B cell (primary cell): ENCODE measurements at regions not wholly inside any gene's neighbourhood (a gene's known extent, or its start where the extent isn't known, plus 50 kb on each side); places are given as distances from the start of the nearest gene placed in this dataset.

ENCODE experiments used
- ATAC-seq: fragments of 200-7000 bp; cut with Tn5 transposase; one replicate; pipeline ENCODE4 v1.10.0; 2021; ENCODE audit warnings: low read depth, mild to moderate bottlenecking, moderate number of reproducible peaks, moderate library complexity
- CTCF ChIA-PET: fragments of 350-600 bp; sonication (Branson Sonifier 250); formaldehyde crosslinking; loops from one replicate; lab custom pipeline; 2021; ENCODE audit warnings: antibody characterized with exemption, inconsistent platforms; lab: Charles Lee
- POLR2A ChIA-PET: fragments of 350-600 bp; sonication (Branson Sonifier 250); formaldehyde crosslinking; loops from one replicate; lab custom pipeline; 2021; ENCODE audit warnings: antibody characterized with exemption; lab: Charles Lee
- DNase-seq: peaks from one replicate; pipeline ENCODE4 v3.0.0; 2013
- H2AFZ ChIP-seq: 2 replicates; pipeline ENCODE4 v1.6.1; 2012; ENCODE audit warnings: mild to moderate bottlenecking, low read depth, low read length; ENCODE audit not compliant: insufficient read depth, poor library complexity, severe bottlenecking
- H3K27ac ChIP-seq, 2 donors: 1 replicate in 1 of 2; 2 replicates in 1 of 2; pipeline ENCODE4 v1.5.1; 2012 to 2013; ENCODE audit warnings: low read length in 2 of 2, mild to moderate bottlenecking in 2 of 2, moderate library complexity in 1 of 2
- H3K27me3 ChIP-seq, 4 experiments: fragments of 200-600 bp in 1 of 4; sonication (generic) in 1 of 4; replicated peaks in 1 of 4; 1 replicate in 2 of 4; 2 replicates in 2 of 4; pipeline versions ENCODE4 v1.6.1 to v1.7.0; 2013 to 2016; ENCODE audit warnings: low read length in 3 of 4, mild to moderate bottlenecking in 2 of 4, mixed read lengths in 1 of 4, moderate library complexity in 1 of 4; ENCODE audit not compliant: insufficient read depth in 4 of 4, control insufficient read depth in 3 of 4; ENCODE audit errors: control extremely low read depth in 1 of 4
- H3K36me3 ChIP-seq, 2 experiments: replicated peaks in 1 of 2; 1 replicate in 1 of 2; 2 replicates in 1 of 2; pipeline versions ENCODE4 v1.6.1 to v1.7.1; 2013; ENCODE audit warnings: low read length in 1 of 2; ENCODE audit not compliant: insufficient read depth in 2 of 2, control insufficient read depth in 1 of 2; ENCODE audit errors: control extremely low read depth in 1 of 2, extremely low read depth in 1 of 2
- H3K4me1 ChIP-seq, 2 donors: fragments of 200-600 bp in 1 of 2; sonication (generic) in 1 of 2; 1 replicate in 1 of 2; 2 replicates in 1 of 2; pipeline versions ENCODE4 v1.5.1 to v1.6.1; 2013 to 2017; ENCODE audit warnings: low read length in 2 of 2; ENCODE audit not compliant: control insufficient read depth in 2 of 2, insufficient read depth in 2 of 2
- H3K4me2 ChIP-seq: replicated peaks from 2 replicates; pipeline ENCODE3; 2012; ENCODE audit warnings: mild to moderate bottlenecking, low read depth, low read length; ENCODE audit not compliant: poor library complexity, severe bottlenecking
- H3K4me3 ChIP-seq, 5 experiments: fragments of 200-600 bp in 1 of 5; sonication (generic) in 1 of 5; 1 replicate in 3 of 5; 2 replicates in 2 of 5; pipeline versions ENCODE4 v1.5.1 to v1.7.0; 2011 to 2016; ENCODE audit warnings: low read length in 4 of 5, mild to moderate bottlenecking in 4 of 5, low read depth in 2 of 5, control low read depth in 1 of 5, moderate library complexity in 1 of 5; ENCODE audit not compliant: insufficient read depth in 1 of 5; ENCODE audit errors: control extremely low read depth in 1 of 5, extremely low read depth in 1 of 5
- H3K79me2 ChIP-seq: fragments of 200-600 bp; sonication (generic); one replicate; pipeline ENCODE4 v1.6.0; 2016; ENCODE audit warnings: low read length; ENCODE audit not compliant: control insufficient read depth, insufficient read depth
- H3K9ac ChIP-seq: fragments of 200-600 bp; sonication (generic); 2 replicates; pipeline ENCODE4 v1.6.1; 2017; ENCODE audit warnings: mild to moderate bottlenecking, low read length, moderate library complexity
- H3K9me3 ChIP-seq, 3 donors: one replicate each; pipeline versions ENCODE4 v1.6.1 to v1.7.1; 2013; ENCODE audit warnings: low read length in 2 of 3; ENCODE audit not compliant: control insufficient read depth in 2 of 3, insufficient read depth in 1 of 3; ENCODE audit errors: control extremely low read depth in 1 of 3
- H4K20me1 ChIP-seq: 2 replicates; pipeline ENCODE4 v1.6.0; 2012; ENCODE audit warnings: mild to moderate bottlenecking, low read length; ENCODE audit not compliant: insufficient read depth, control insufficient read depth, poor library complexity, severe bottlenecking
- H3K27ac Mint-ChIP-seq: one replicate; pipeline ENCODE4 v1.8.0; 2021; ENCODE audit warnings: mixed read lengths
- H3K27me3 Mint-ChIP-seq: one replicate; pipeline ENCODE4 v1.8.0; 2021; ENCODE audit warnings: mixed read lengths
- H3K4me1 Mint-ChIP-seq: one replicate; pipeline ENCODE4 v1.8.0; 2021; ENCODE audit warnings: mixed read lengths
- H3K4me3 Mint-ChIP-seq: one replicate; pipeline ENCODE4 v1.8.0; 2021; ENCODE audit warnings: mixed read lengths
- H3K9me3 Mint-ChIP-seq: one replicate; pipeline ENCODE4 v1.8.0; 2022; ENCODE audit warnings: mixed read lengths; ENCODE audit not compliant: insufficient read depth
- EZH2 ChIP-seq: IDR thresholded peaks from 2 replicates; pipeline ENCODE4 v1.6.1; 2012; ENCODE audit warnings: borderline replicate concordance, low read depth, mild to moderate bottlenecking, moderate library complexity, low read length; ENCODE audit not compliant: insufficient read depth, poor library complexity, severe bottlenecking
- WGBS: methylation state at CpG from one replicate; pipeline ENCODE4 v1.1.5; 2013; ENCODE audit warnings: missing lambda C conversion rate; ENCODE audit not compliant: insufficient coverage; 5-methylcytosine and 5-hydroxymethylcytosine counted together
- intact Hi-C: fragments of 100-400 bp; cut with micrococcal nuclease; formaldehyde crosslinking; loops from one replicate; pipeline ENCODE4 v1.10.0; 2022
- TF ChIP-seq, protein P1 (sequence below): fragments of 200-600 bp; IDR thresholded peaks from one replicate; pipeline ENCODE4 v1.8.0; 2022; ENCODE audit warnings: antibody characterized with exemption, mild to moderate bottlenecking

DNA sequence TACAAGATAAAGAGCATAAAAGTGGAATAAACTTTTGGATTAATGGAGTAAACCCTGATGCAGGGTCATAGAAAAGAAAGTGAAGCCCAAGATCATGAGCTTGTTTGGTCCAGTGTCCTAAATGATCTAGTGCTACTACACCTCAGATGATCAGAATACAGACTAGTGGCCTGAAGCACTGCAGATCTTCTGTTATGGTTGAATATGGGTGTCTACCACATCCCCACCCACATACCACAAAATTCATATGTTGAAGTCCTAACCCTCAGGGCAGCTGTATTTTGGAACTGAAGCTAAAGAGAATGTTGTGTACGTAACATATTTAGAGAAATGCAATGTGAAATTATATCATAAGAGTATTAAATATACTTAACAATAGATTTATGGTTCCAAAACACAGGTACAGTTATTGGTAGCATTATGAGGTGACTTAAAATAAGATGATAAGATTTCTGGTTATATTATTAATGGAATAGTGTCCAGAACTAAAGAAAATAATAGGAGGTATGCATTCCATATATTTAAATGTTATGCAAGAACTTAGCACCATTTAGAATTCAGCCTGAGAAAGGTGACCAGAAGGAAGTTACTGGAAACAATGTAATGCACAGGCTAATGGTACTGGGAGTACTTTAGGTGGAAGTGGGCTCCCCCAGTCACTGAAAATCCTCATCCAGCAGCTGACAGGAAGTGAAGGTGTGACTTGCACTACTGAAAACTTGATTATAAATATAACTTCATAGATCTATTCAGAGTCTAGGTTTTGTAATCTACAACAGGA lies 1155.1 kb downstream of the TAF11L14 start:
- intact Hi-C loops = no loop called here
- CTCF ChIA-PET = no interaction called here

DNA sequence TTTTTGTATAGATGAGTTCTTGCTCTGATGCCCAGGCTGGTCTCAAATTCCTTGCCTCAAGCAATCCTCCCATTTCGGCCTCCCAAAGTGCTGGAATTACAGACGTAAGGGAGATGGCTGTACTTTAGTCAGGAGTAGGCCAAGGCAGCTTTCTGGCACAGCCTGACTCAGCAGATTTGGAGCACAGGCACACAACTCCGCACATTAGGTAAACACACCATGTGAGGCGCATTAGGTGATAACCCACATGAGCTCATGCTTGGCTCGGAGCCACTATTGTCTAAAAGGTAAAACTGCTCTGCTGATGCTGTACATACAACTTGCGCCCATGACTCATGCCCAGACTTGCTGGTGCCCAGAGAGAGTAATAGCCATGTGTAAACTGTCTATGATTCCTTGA lies 1157.9 kb downstream of the TAF11L14 start:
- POLR2A ChIA-PET = no interaction called here
- H3K4me1 Mint-ChIP-seq = no peaks in the 10 kb centered on the region
- DNase-seq = no peak
- Histone ChIP-seq H3K9ac (no peak overlapping the region), H4K20me1 (no peaks in the 10 kb centered on the region), H3K9me3 (peaks cover 0 to 3% (median 0%) of the 10 kb centered on the region in 3 donors), H3K4me2 (no peak overlapping the region), H3K79me2 (no peaks in the 10 kb centered on the region), H3K4me3 (no peak overlapping the region), H3K27me3 (no peaks in the 10 kb centered on the region), H2AFZ (no peak overlapping the region), H3K27ac (no peak overlapping the region), H3K36me3 (no peaks in the 10 kb centered on the region), H3K4me1 (no peaks in the 10 kb centered on the region)
- no peak overlapping the region for H3K27ac Mint-ChIP-seq
- no peak for ATAC-seq
- TF ChIP-seq, protein P1, sequence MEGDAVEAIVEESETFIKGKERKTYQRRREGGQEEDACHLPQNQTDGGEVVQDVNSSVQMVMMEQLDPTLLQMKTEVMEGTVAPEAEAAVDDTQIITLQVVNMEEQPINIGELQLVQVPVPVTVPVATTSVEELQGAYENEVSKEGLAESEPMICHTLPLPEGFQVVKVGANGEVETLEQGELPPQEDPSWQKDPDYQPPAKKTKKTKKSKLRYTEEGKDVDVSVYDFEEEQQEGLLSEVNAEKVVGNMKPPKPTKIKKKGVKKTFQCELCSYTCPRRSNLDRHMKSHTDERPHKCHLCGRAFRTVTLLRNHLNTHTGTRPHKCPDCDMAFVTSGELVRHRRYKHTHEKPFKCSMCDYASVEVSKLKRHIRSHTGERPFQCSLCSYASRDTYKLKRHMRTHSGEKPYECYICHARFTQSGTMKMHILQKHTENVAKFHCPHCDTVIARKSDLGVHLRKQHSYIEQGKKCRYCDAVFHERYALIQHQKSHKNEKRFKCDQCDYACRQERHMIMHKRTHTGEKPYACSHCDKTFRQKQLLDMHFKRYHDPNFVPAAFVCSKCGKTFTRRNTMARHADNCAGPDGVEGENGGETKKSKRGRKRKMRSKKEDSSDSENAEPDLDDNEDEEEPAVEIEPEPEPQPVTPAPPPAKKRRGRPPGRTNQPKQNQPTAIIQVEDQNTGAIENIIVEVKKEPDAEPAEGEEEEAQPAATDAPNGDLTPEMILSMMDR = no peak
- TF ChIP-seq EZH2 = no peak
- intact Hi-C loops = no loop called here
- H3K27me3 Mint-ChIP-seq = no peaks in the 10 kb centered on the region
- H3K9me3 Mint-ChIP-seq = no peaks in the 10 kb centered on the region
- H3K4me3 Mint-ChIP-seq = no peak overlapping the region
- CTCF ChIA-PET = no interaction called here
- 100% methylated on average over 6 of the region's 6 CpGs for WGBS

More for the DNA sequence above, 1155.1 kb downstream of the TAF11L14 start:
- Histone ChIP-seq H3K9me3 (peaks cover 0 to 3% (median 0%) of the 10 kb centered on the region in 3 donors), H3K27me3 (no peaks in the 10 kb centered on the region), H3K9ac (no peak overlapping the region), H2AFZ (no peak overlapping the region), H3K79me2 (no peaks in the 10 kb centered on the region), H3K27ac (no peak overlapping the region), H3K4me2 (no peak overlapping the region), H3K36me3 (no peaks in the 10 kb centered on the region), H3K4me3 (no peak overlapping the region), H3K4me1 (no peaks in the 10 kb centered on the region), H4K20me1 (no peaks in the 10 kb centered on the region)
- no peak overlapping the region for H3K27ac Mint-ChIP-seq
- WGBS = no CpG with 5 or more reads among the region's 1 CpG
- no peak overlapping the region for H3K4me3 Mint-ChIP-seq
- no peaks in the 10 kb centered on the region for H3K9me3 Mint-ChIP-seq
- no peaks in the 10 kb centered on the region for H3K27me3 Mint-ChIP-seq
- ATAC-seq (no peak), DNase-seq (no peak)
- POLR2A ChIA-PET = no interaction called here
- no peak for TF ChIP-seq EZH2
- TF ChIP-seq, protein P1 = no peak
- H3K4me1 Mint-ChIP-seq = no peaks in the 10 kb centered on the region
